Chondrocyte (in vitro differentiated cells): ENCODE measurements at regions not wholly inside any gene's neighbourhood (a gene's known extent, or its start where the extent isn't known, plus 50 kb on each side); places are given as distances from the start of the nearest gene placed in this dataset.

Experiments used
- DNase-seq: peaks from one replicate; pipeline ENCODE4 v3.0.0; 2021; ENCODE audit warnings: mixed read lengths, low spot score
- H3K27ac Mint-ChIP-seq: one replicate; pipeline ENCODE4 v1.8.0; 2021; ENCODE audit warnings: mild to moderate bottlenecking, moderate library complexity, mixed read lengths; ENCODE audit not compliant: unreplicated experiment
- H3K27me3 Mint-ChIP-seq: 2 replicates; pipeline ENCODE4 v1.8.0; 2021; ENCODE audit warnings: low read depth, mixed read lengths
- H3K36me3 Mint-ChIP-seq: 2 replicates; pipeline ENCODE4 v1.8.0; 2021; ENCODE audit warnings: low read depth, mixed read lengths
- H3K4me1 Mint-ChIP-seq: 2 replicates; pipeline ENCODE4 v1.8.0; 2021; ENCODE audit warnings: low read depth, mild to moderate bottlenecking, mixed read lengths
- H3K4me3 Mint-ChIP-seq: one replicate; pipeline ENCODE4 v1.8.0; 2021; ENCODE audit warnings: mild to moderate bottlenecking, moderate library complexity, mixed read lengths; ENCODE audit not compliant: unreplicated experiment
- H3K9me3 Mint-ChIP-seq: 2 replicates; pipeline ENCODE4 v1.8.0; 2021; ENCODE audit warnings: low read depth, mixed read lengths
- CTCF ChIP-seq: fragments of 200-600 bp; sonication (generic); IDR thresholded peaks from 2 replicates; pipeline ENCODE4 v1.5.0; 2021; ENCODE audit warnings: antibody characterized with exemption, mild to moderate bottlenecking, moderate library complexity

- peaks cover 1% of the 10 kb centered on the region for H3K36me3 Mint-ChIP-seq
- H3K4me3 Mint-ChIP-seq: no peak overlapping the region
- no peaks in the 10 kb centered on the region for H3K9me3 Mint-ChIP-seq
- no peak overlapping the region for H3K27ac Mint-ChIP-seq
- H3K4me1 Mint-ChIP-seq: peaks cover 9% of the 10 kb centered on the region
- no peak for TF ChIP-seq CTCF
- no peaks in the 10 kb centered on the region for H3K27me3 Mint-ChIP-seq
- DNase-seq: no peak
These were observed 219.0 kb upstream of the ROPN1 start for GRCh38 chr3:124210899-124211298.

DNA sequence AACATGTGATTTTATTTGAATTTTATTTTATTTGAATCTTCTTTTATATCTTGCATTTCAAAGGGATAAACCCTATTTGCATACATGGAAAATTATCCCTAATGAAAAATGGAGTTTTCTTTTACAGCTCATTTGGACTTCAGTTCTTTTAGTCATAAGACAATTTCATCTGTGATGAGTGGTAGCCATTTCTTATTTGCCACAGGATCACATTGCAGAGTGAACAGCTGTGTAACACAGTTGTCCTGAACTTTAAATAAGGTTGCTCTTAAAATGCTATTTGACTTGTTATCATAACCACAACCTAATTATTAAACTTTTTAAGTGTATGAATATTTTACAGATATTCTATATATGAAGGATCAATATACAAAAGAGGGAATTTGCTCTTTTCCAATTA, 221.7 kb upstream of the ROPN1 start:
- TF ChIP-seq CTCF: no peak
- DNase-seq: no peak
- H3K4me3 Mint-ChIP-seq: no peak overlapping the region

GRCh38 chr3:124217542-124217941, 225.6 kb upstream of the ROPN1 start:
- DNase-seq: no peak
- no peak for TF ChIP-seq CTCF
- H3K4me1 Mint-ChIP-seq: peaks cover 4% of the 10 kb centered on the region
- no peak overlapping the region for H3K27ac Mint-ChIP-seq
- peaks cover 3% of the 10 kb centered on the region for H3K9me3 Mint-ChIP-seq
- H3K27me3 Mint-ChIP-seq: no peaks in the 10 kb centered on the region
- peaks cover 5% of the 10 kb centered on the region for H3K36me3 Mint-ChIP-seq
- no peak overlapping the region for H3K4me3 Mint-ChIP-seq

More for the DNA sequence above, 221.7 kb upstream of the ROPN1 start:
- H3K4me1 Mint-ChIP-seq: peaks cover 9% of the 10 kb centered on the region
- H3K27ac Mint-ChIP-seq: no peak overlapping the region
- peaks cover 3% of the 10 kb centered on the region for H3K9me3 Mint-ChIP-seq
- H3K27me3 Mint-ChIP-seq: no peaks in the 10 kb centered on the region
- H3K36me3 Mint-ChIP-seq: no peaks in the 10 kb centered on the region

DNA sequence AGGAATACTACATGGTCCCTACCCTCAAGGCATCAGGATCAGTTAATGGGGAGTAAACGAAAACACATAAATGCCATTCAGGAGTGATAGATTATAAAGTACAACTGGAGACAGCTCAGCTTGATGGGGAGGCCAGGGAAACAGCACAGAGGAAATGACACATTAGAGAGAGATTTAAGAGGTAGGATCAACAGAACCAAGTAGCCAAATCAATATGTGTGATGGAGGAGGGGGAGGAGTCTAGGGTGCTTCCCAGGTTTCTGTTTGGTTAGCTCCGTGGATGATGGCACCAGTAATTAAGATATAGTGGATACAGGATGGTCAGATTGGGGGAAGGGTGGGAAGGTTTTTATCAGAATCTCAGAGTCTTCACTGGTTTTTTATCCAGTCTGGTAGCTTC, 229.5 kb upstream of the ROPN1 start:
- no peak overlapping the region for H3K27ac Mint-ChIP-seq
- H3K36me3 Mint-ChIP-seq: peaks cover 5% of the 10 kb centered on the region
- no peaks in the 10 kb centered on the region for H3K27me3 Mint-ChIP-seq
- TF ChIP-seq CTCF: no peak
- H3K4me3 Mint-ChIP-seq: no peak overlapping the region
- H3K9me3 Mint-ChIP-seq: peaks cover 3% of the 10 kb centered on the region
- H3K4me1 Mint-ChIP-seq: peaks cover 4% of the 10 kb centered on the region
- DNase-seq: no peak

- H3K4me1 Mint-ChIP-seq: peaks cover 4% of the 10 kb centered on the region
- no peak for TF ChIP-seq CTCF
- H3K27me3 Mint-ChIP-seq: no peaks in the 10 kb centered on the region
- H3K27ac Mint-ChIP-seq: no peak overlapping the region
- no peak for DNase-seq
- peaks cover 12% of the 10 kb centered on the region for H3K36me3 Mint-ChIP-seq
- peaks cover 5% of the 10 kb centered on the region for H3K9me3 Mint-ChIP-seq
- no peak overlapping the region for H3K4me3 Mint-ChIP-seq
These were observed 231.9 kb upstream of the ROPN1 start for GRCh38 chr3:124223853-124224252.
